ENCODE measurements at regions not wholly inside any gene's neighbourhood (a gene's known extent, or its start where the extent isn't known, plus 50 kb on each side); places are given as distances from the start of the nearest gene placed in this dataset.

- TF ChIP-seq CTCF (IDR thresholded peaks at IDR 0.05) (no peak), POLR2AphosphoS5 (IDR thresholded peaks at IDR 0.05) (no peak), EP300 (IDR thresholded peaks at IDR 0.05; ENCODE audit: low read depth) (no peak)
These were observed 200.5 kb upstream of the CXorf66 start for GRCh38 chrX:140165849-140166248.

Measured in transverse colon (tissue), 4 donors.